ENCODE measurements at regions not wholly inside any gene's neighbourhood (a gene's known extent, or its start where the extent isn't known, plus 50 kb on each side); places are given as distances from the start of the nearest gene placed in this dataset.

- Histone ChIP-seq H4K20me1 (ENCODE audit: insufficient read depth, low read length, poor library complexity, severe bottlenecking) (no peaks in the 10 kb centered on the region), H3K79me2 (ENCODE audit: insufficient read depth, low read length) (no peaks in the 10 kb centered on the region), H3F3A (ENCODE audit: low read depth) (no peaks in the 10 kb centered on the region), H3K36me3 (ENCODE audit: insufficient read depth, low read length) (no peaks in the 10 kb centered on the region), H3K9me2 (replicated peaks; ENCODE audit: low read depth, low read length) (no peaks in the 10 kb centered on the region), H3K9ac (ENCODE audit: low read depth, low read length, poor library complexity, severe bottlenecking) (no peak overlapping the region), H3K27me3 (ENCODE audit: insufficient read depth, low read length, poor library complexity, severe bottlenecking) (no peaks in the 10 kb centered on the region), H3K4me3 (ENCODE audit: low read length, poor library complexity, severe bottlenecking) (no peak overlapping the region), H3K9me3 (ENCODE audit: insufficient read depth, low read depth, low read length) (no peaks in the 10 kb centered on the region), H3K4me2 (ENCODE audit: low read depth, low read length, poor library complexity, severe bottlenecking) (no peak overlapping the region), H3K4me1 (ENCODE audit: insufficient read depth, low read length, poor library complexity, severe bottlenecking) (no peaks in the 10 kb centered on the region), H2AFZ (ENCODE audit: low read length) (no peak overlapping the region)
- TF ChIP-seq CTCF (conservative IDR thresholded peaks at IDR 0.05; ENCODE audit: low read length) (no peak), EZH2phosphoT487 (IDR thresholded peaks at IDR 0.05; ENCODE audit: borderline replicate concordance) (no peak)
These were observed 300.2 kb downstream of the ASXL3 start for GRCh38 chr18:33878213-33878612.

- H4K20me1 ChIP-seq (ENCODE audit: insufficient read depth, low read length, poor library complexity, severe bottlenecking), result no peaks in the 10 kb centered on the region
- H3K9me2 ChIP-seq (replicated peaks; ENCODE audit: low read depth, low read length), result no peaks in the 10 kb centered on the region
- H3K9ac ChIP-seq (ENCODE audit: low read depth, low read length, poor library complexity, severe bottlenecking), result no peak overlapping the region
- H3K4me1 ChIP-seq (ENCODE audit: insufficient read depth, low read length, poor library complexity, severe bottlenecking), result no peaks in the 10 kb centered on the region
- no peaks in the 10 kb centered on the region for H3F3A ChIP-seq (ENCODE audit: low read depth)
- H3K79me2 ChIP-seq (ENCODE audit: insufficient read depth, low read length), result no peaks in the 10 kb centered on the region
- H3K4me2 ChIP-seq (ENCODE audit: low read depth, low read length, poor library complexity, severe bottlenecking), result no peak overlapping the region
- TF ChIP-seq CTCF (conservative IDR thresholded peaks at IDR 0.05; ENCODE audit: low read length) (no peak), EZH2phosphoT487 (IDR thresholded peaks at IDR 0.05; ENCODE audit: borderline replicate concordance) (no peak)
- H2AFZ ChIP-seq (ENCODE audit: low read length), result no peak overlapping the region
- no peaks in the 10 kb centered on the region for H3K36me3 ChIP-seq (ENCODE audit: insufficient read depth, low read length)
- H3K9me3 ChIP-seq (ENCODE audit: insufficient read depth, low read depth, low read length), result no peaks in the 10 kb centered on the region
- no peaks in the 10 kb centered on the region for H3K27me3 ChIP-seq (ENCODE audit: insufficient read depth, low read length, poor library complexity, severe bottlenecking)
- no peak overlapping the region for H3K4me3 ChIP-seq (ENCODE audit: low read length, poor library complexity, severe bottlenecking)
These were observed 297.1 kb downstream of the ASXL3 start for GRCh38 chr18:33875029-33875565.

- Histone ChIP-seq H3K4me2 (ENCODE audit: low read depth, low read length, poor library complexity, severe bottlenecking) (no peak overlapping the region), H3K4me3 (ENCODE audit: low read length, poor library complexity, severe bottlenecking) (no peak overlapping the region), H3F3A (ENCODE audit: low read depth) (no peaks in the 10 kb centered on the region), H3K79me2 (ENCODE audit: insufficient read depth, low read length) (no peaks in the 10 kb centered on the region), H2AFZ (ENCODE audit: low read length) (no peak overlapping the region), H4K20me1 (ENCODE audit: insufficient read depth, low read length, poor library complexity, severe bottlenecking) (no peaks in the 10 kb centered on the region), H3K9me3 (ENCODE audit: insufficient read depth, low read depth, low read length) (no peaks in the 10 kb centered on the region), H3K9me2 (replicated peaks; ENCODE audit: low read depth, low read length) (no peaks in the 10 kb centered on the region), H3K36me3 (ENCODE audit: insufficient read depth, low read length) (no peaks in the 10 kb centered on the region), H3K27me3 (ENCODE audit: insufficient read depth, low read length, poor library complexity, severe bottlenecking) (no peaks in the 10 kb centered on the region), H3K4me1 (ENCODE audit: insufficient read depth, low read length, poor library complexity, severe bottlenecking) (no peaks in the 10 kb centered on the region), H3K9ac (ENCODE audit: low read depth, low read length, poor library complexity, severe bottlenecking) (no peak overlapping the region)
- TF ChIP-seq EZH2phosphoT487 (IDR thresholded peaks at IDR 0.05; ENCODE audit: borderline replicate concordance) (no peak), CTCF (conservative IDR thresholded peaks at IDR 0.05; ENCODE audit: low read length) (no peak)
These were observed 295.1 kb downstream of the ASXL3 start for GRCh38 chr18:33873112-33873511.

Data from Loucy (cell line).